KMS-11 (cell line): ENCODE measurements at regions not wholly inside any gene's neighbourhood (a gene's known extent, or its start where the extent isn't known, plus 50 kb on each side); places are given as distances from the start of the nearest gene placed in this dataset.
A peak's percentile ranks its signal among the peaks of the same experiment; 100 is the strongest.

Source experiments
- H2AFZ ChIP-seq: fragments of 200-600 bp; sonication (generic); 2 replicates; pipeline ENCODE4 v1.6.1; 2016; ENCODE audit warnings: antibody characterized with exemption, mixed run types, low read depth
- H3K27ac ChIP-seq: fragments of 200-600 bp; sonication (generic); 2 replicates; pipeline ENCODE4 v1.6.1; 2016; ENCODE audit warnings: mild to moderate bottlenecking, mixed run types
- H3K27me3 ChIP-seq: fragments of 200-600 bp; sonication (generic); 2 replicates; pipeline ENCODE4 v1.6.1; 2017; ENCODE audit warnings: mild to moderate bottlenecking, low read depth, mixed run types, moderate library complexity; ENCODE audit not compliant: insufficient read depth
- H3K36me3 ChIP-seq: fragments of 200-600 bp; sonication (generic); 2 replicates; pipeline ENCODE4 v1.6.1; 2017; ENCODE audit warnings: mild to moderate bottlenecking, mixed run types; ENCODE audit not compliant: insufficient read depth
- H3K4me1 ChIP-seq: fragments of 200-600 bp; sonication (generic); 2 replicates; pipeline ENCODE4 v1.6.1; 2016; ENCODE audit warnings: mild to moderate bottlenecking, low read depth, mixed run types; ENCODE audit not compliant: poor library complexity, severe bottlenecking
- H3K4me2 ChIP-seq: fragments of 200-600 bp; sonication (generic); 2 replicates; pipeline ENCODE4 v1.7.0; 2016; ENCODE audit warnings: mild to moderate bottlenecking, mixed run types
- H3K4me3 ChIP-seq: fragments of 200-600 bp; sonication (generic); IDR thresholded peaks from 2 replicates; pipeline ENCODE4 v1.6.1; 2017; ENCODE audit warnings: low read depth, low read length, mixed read lengths; ENCODE audit not compliant: insufficient read depth
- H3K79me2 ChIP-seq: fragments of 200-600 bp; sonication (generic); 2 replicates; pipeline ENCODE4 v1.6.1; 2016; ENCODE audit warnings: low read depth, mixed run types; ENCODE audit not compliant: insufficient read depth
- H3K9ac ChIP-seq: fragments of 200-600 bp; sonication (generic); 2 replicates; pipeline ENCODE4 v1.6.1; 2016; ENCODE audit warnings: mild to moderate bottlenecking, mixed run types
- H4K20me1 ChIP-seq: fragments of 200-600 bp; sonication (generic); 2 replicates; pipeline ENCODE4 v1.6.1; 2016; ENCODE audit warnings: mild to moderate bottlenecking, mixed run types; ENCODE audit not compliant: insufficient read depth
- CTCF ChIP-seq: fragments of 200-600 bp; sonication (generic); conservative IDR thresholded peaks from 2 replicates; pipeline ENCODE4 v1.6.1; 2017; ENCODE audit warnings: low read depth, mild to moderate bottlenecking, antibody characterized with exemption, low read length, moderate library complexity, mixed read lengths

DNA sequence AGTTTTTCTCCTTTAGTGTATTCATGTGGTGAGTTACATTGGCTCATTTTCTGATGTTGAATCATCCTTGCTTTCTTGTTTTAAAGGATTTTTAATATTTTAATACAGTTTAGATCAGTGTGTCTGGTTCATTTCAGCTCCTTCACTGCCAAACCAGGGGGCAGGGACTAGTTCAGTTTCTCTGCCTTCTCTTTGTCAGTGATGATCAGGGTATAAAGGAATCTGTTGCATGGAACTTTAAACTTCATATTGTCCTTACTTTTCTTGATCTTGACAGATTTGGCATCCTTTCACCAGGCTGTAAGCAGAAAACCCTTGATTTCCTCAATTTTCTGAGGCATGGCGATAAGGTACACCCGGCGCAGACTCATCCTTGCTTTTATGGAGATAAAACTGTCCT lies 149.4 kb downstream of the KDR start:
- Histone ChIP-seq H3K4me3 (no peak overlapping the region), H3K9ac (no peak overlapping the region), H4K20me1 (no peaks in the 10 kb centered on the region), H3K4me2 (no peak overlapping the region), H3K27ac (no peak overlapping the region), H2AFZ (no peak overlapping the region), H3K27me3 (no peaks in the 10 kb centered on the region), H3K4me1 (no peaks in the 10 kb centered on the region), H3K36me3 (no peaks in the 10 kb centered on the region), H3K79me2 (no peaks in the 10 kb centered on the region)
- no peak for TF ChIP-seq CTCF

- Histone ChIP-seq H4K20me1 (no peaks in the 10 kb centered on the region), H3K79me2 (no peaks in the 10 kb centered on the region), H3K36me3 (no peaks in the 10 kb centered on the region), H3K27ac (no peak overlapping the region), H3K9ac (no peak overlapping the region), H3K4me1 (no peaks in the 10 kb centered on the region), H2AFZ (no peak overlapping the region), H3K4me3 (no peak overlapping the region), H3K4me2 (no peak overlapping the region), H3K27me3 (no peaks in the 10 kb centered on the region)
- no peak for TF ChIP-seq CTCF
Measured at GRCh38 chr4:54973784-54974183, 151.6 kb downstream of the KDR start.

DNA sequence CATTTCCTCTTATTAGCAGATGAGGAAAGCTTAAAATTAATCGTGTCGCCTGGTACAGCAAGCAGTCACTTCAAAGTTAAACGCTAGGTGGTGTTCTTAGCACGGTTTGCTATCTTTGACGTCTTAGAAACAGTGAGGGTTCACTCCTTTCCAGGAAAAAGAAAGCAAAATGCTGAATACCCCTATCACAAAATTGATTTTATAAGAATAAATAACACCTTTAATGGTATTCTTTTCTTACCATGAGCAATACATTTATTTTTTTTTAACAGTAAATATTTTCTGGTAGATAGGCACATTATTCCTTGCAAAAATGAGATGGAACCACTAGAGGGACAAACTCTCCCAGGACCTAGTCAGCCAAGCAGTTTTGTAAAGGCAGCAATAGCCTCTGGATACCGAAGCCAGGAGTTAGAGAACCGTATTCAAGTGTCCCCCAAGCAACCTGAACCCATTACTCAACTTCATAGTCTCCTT lies 153.9 kb downstream of the KDR start:
- H3K27me3 ChIP-seq: no peaks in the 10 kb centered on the region
- no peak overlapping the region for H3K4me3 ChIP-seq
- no peaks in the 10 kb centered on the region for H3K79me2 ChIP-seq
- no peaks in the 10 kb centered on the region for H4K20me1 ChIP-seq
- H3K4me2 ChIP-seq: no peak overlapping the region; the same call in 1 of the 2 replicates
- H2AFZ ChIP-seq: no peak overlapping the region
- no peak overlapping the region for H3K27ac ChIP-seq
- H3K36me3 ChIP-seq: no peaks in the 10 kb centered on the region
- no peaks in the 10 kb centered on the region for H3K4me1 ChIP-seq
- peak; percentile 93 for TF ChIP-seq CTCF
- H3K9ac ChIP-seq: no peak overlapping the region

GRCh38 chr4:54967289-54967688 lies 158.1 kb downstream of the KDR start:
- Histone ChIP-seq H3K27me3 (no peaks in the 10 kb centered on the region), H4K20me1 (no peaks in the 10 kb centered on the region), H3K4me1 (no peaks in the 10 kb centered on the region), H3K27ac (no peak overlapping the region), H3K4me3 (no peak overlapping the region), H3K4me2 (no peak overlapping the region), H2AFZ (no peak overlapping the region), H3K36me3 (no peaks in the 10 kb centered on the region), H3K9ac (no peak overlapping the region), H3K79me2 (no peaks in the 10 kb centered on the region)
- no peak for TF ChIP-seq CTCF
